ENCODE measurements at regions not wholly inside any gene's neighbourhood (a gene's known extent, or its start where the extent isn't known, plus 50 kb on each side); places are given as distances from the start of the nearest gene placed in this dataset.

GRCh38 chr7:22671177-22671879 is 55.7 kb upstream of the IL6 start:
- no peak overlapping the region for H3K27ac ChIP-seq
- DNase-seq (no peak), ATAC-seq (no peak)
- no peaks in the 10 kb centered on the region for H3K27me3 ChIP-seq
- H3K4me1 ChIP-seq, result no peaks in the 10 kb centered on the region
- 64 to 65% methylated on average over 5 of the region's 5 CpGs for WGBS, 2 donors
- H3K4me3 ChIP-seq, result no peak overlapping the region
- intact Hi-C loops (cut with DNase I), result no loop called here
- H3K9me3 ChIP-seq, result no peaks in the 10 kb centered on the region
- no peaks in the 10 kb centered on the region for H3K36me3 ChIP-seq (replicated peaks in 1 of 2; ENCODE audit: insufficient read depth in 1 of 2, low read depth in 2 of 2)
- no peak for TF ChIP-seq POLR2A (IDR thresholded peaks at IDR 0.05)

DNA sequence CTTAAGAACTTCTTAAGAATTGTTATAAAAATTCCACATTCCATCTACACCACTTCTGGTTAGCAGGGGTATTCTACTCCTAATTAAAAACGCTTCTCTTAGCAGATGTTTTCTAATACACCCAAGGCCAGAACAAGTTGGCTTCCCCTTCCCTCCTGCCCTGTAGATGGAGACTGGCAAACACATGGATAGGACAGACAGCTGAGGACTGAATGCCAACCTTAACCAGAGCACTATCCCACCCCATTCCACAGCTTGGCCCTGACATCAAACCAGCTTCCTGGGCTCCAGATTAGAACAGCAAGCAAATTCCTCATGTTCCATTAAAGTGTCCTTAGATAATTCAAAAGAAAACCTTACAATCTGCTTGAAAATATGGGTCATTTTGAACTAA is 56.6 kb upstream of the IL6 start:
- intact Hi-C loops (cut with DNase I), result no loop called here
- DNase-seq (no peak), ATAC-seq (no peak)
- H3K27ac ChIP-seq, result no peak overlapping the region
- H3K4me1 ChIP-seq, result no peaks in the 10 kb centered on the region
- no peaks in the 10 kb centered on the region for H3K27me3 ChIP-seq
- 53 to 81% methylated on average over 1 of the region's 1 CpG for WGBS, 2 donors
- TF ChIP-seq POLR2A (IDR thresholded peaks at IDR 0.05), result no peak
- TF ChIP-seq, protein P1, sequence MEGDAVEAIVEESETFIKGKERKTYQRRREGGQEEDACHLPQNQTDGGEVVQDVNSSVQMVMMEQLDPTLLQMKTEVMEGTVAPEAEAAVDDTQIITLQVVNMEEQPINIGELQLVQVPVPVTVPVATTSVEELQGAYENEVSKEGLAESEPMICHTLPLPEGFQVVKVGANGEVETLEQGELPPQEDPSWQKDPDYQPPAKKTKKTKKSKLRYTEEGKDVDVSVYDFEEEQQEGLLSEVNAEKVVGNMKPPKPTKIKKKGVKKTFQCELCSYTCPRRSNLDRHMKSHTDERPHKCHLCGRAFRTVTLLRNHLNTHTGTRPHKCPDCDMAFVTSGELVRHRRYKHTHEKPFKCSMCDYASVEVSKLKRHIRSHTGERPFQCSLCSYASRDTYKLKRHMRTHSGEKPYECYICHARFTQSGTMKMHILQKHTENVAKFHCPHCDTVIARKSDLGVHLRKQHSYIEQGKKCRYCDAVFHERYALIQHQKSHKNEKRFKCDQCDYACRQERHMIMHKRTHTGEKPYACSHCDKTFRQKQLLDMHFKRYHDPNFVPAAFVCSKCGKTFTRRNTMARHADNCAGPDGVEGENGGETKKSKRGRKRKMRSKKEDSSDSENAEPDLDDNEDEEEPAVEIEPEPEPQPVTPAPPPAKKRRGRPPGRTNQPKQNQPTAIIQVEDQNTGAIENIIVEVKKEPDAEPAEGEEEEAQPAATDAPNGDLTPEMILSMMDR (IDR thresholded peaks at IDR 0.05), result no peak
- H3K9me3 ChIP-seq, result no peaks in the 10 kb centered on the region
- H3K36me3 ChIP-seq (replicated peaks in 1 of 2; ENCODE audit: insufficient read depth in 1 of 2, low read depth in 2 of 2), result no peaks in the 10 kb centered on the region
- H3K4me3 ChIP-seq, result no peak overlapping the region

GRCh38 chr7:22669692-22670421 is 57.1 kb upstream of the IL6 start:
- TF ChIP-seq, protein P1 (IDR thresholded peaks at IDR 0.05), result no peak
- TF ChIP-seq POLR2A (IDR thresholded peaks at IDR 0.05), result no peak
- H3K27ac ChIP-seq, result no peak overlapping the region
- H3K4me3 ChIP-seq, result no peak overlapping the region
- no peaks in the 10 kb centered on the region for H3K27me3 ChIP-seq
- intact Hi-C loops (cut with DNase I), result no loop called here
- no peak for DNase-seq
- no peak for ATAC-seq
- H3K9me3 ChIP-seq, result no peaks in the 10 kb centered on the region
- no peaks in the 10 kb centered on the region for H3K4me1 ChIP-seq
- no peaks in the 10 kb centered on the region for H3K36me3 ChIP-seq (replicated peaks in 1 of 2; ENCODE audit: insufficient read depth in 1 of 2, low read depth in 2 of 2)
- WGBS, 2 donors, result 78 to 84% methylated on average over 5 of the region's 5 CpGs

GRCh38 chr7:22668971-22669401 is 58.0 kb upstream of the IL6 start:
- Histone ChIP-seq H3K27me3 (no peaks in the 10 kb centered on the region), H3K4me1 (no peaks in the 10 kb centered on the region), H3K27ac (no peak overlapping the region), H3K36me3 (replicated peaks in 1 of 2; ENCODE audit: insufficient read depth in 1 of 2, low read depth in 2 of 2) (no peaks in the 10 kb centered on the region), H3K9me3 (no peaks in the 10 kb centered on the region), H3K4me3 (no peak overlapping the region)
- 97% methylated on average over 3 of the region's 3 CpGs for WGBS, 2 donors
- ATAC-seq (no peak), DNase-seq (no peak)
- no peak for TF ChIP-seq POLR2A (IDR thresholded peaks at IDR 0.05)
- TF ChIP-seq, protein P1 (IDR thresholded peaks at IDR 0.05), result no peak
- intact Hi-C loops (cut with DNase I), result no loop called here

DNA sequence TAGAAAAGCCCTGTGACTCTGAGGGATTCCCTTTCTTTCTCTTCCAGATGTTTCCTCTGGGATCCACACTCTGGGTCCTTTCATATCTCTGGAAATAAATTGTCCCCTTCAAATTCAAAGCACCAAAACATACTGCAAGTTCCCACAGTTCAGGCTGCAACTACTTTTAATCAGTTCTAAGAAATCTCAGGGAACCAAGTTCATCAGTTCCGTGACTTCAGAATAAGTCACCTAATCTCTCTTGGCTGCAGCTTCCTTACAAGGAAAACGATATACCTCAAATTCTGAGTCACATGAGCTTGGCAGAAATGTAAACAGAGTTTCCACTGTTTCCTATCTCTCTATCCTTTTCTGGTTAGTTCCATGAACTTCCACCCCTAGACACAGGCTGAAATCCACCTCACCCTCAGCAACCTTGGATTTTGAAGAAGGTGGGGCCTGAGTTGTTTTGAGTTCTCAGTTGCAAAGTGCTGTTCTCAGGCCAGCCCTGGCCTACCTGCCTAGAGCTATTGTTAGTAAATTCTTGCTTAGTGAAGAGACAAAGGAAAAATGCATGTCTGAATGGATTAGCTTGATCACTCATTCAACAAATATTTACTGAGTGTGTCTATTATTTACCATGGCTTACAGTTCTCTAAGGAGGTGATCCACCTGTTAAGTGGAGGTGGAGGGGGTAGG is 59.3 kb upstream of the IL6 start:
- Histone ChIP-seq H3K4me3 (no peak overlapping the region), H3K36me3 (replicated peaks in 1 of 2; ENCODE audit: insufficient read depth in 1 of 2, low read depth in 2 of 2) (no peaks in the 10 kb centered on the region), H3K9me3 (no peaks in the 10 kb centered on the region), H3K27ac (no peak overlapping the region), H3K27me3 (no peaks in the 10 kb centered on the region), H3K4me1 (no peaks in the 10 kb centered on the region)
- ATAC-seq (no peak), DNase-seq (no peak)
- 42 to 48% methylated on average over 2 of the region's 2 CpGs for WGBS, 2 donors
- no peak for TF ChIP-seq POLR2A (IDR thresholded peaks at IDR 0.05)
- TF ChIP-seq, protein P1 (IDR thresholded peaks at IDR 0.05), result no peak
- intact Hi-C loops (cut with DNase I), result no loop called here

Data from body of pancreas (tissue), 4 donors.